Germinal center (tissue), 1 donor: ENCODE measurements at regions not wholly inside any gene's neighbourhood (a gene's known extent, or its start where the extent isn't known, plus 50 kb on each side); places are given as distances from the start of the nearest gene placed in this dataset.

Source experiments
- DNase-seq: peaks from one replicate; pipeline ENCODE4 v3.0.0; 2012; ENCODE audit warnings: mixed read lengths, low spot score

DNA sequence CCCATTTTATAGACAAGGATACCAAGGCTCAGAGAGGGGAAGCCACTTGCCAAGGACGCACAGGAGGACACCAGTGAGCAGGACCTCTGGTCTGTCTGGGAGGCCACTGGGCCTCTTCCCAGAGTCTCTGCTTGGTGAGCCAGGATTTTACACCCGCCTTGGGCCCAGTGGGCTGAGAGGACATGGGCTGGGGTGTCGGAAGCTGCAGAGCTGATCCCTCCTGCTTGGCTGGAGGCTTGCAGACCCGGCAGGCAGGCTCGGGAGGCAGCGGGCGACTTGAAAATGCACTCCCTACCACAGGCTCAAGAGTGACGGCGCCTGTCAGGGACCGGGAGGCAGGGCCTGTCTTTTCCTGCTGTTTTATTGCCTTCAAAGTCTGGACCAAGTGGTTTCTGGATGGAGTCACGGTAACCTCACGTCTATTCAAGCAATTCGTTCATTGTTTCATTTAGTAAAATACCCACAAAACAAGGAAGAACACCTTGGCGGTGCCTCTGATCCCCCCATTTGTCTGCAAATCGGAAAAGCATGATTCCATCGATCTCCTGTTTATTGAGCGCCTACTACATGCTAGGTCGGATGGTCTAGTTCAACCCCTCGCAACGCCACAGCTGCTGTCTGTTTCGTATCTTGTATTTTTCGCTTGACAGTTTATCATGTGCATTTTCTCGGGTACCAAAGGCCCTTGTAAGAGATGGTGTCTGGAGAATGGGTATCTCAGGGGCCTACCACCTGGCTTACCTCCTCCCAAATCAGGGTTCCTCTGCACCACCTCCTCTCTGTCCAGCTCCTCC lies 108.1 kb upstream of the IER5L start:
- no peak for DNase-seq

DNA sequence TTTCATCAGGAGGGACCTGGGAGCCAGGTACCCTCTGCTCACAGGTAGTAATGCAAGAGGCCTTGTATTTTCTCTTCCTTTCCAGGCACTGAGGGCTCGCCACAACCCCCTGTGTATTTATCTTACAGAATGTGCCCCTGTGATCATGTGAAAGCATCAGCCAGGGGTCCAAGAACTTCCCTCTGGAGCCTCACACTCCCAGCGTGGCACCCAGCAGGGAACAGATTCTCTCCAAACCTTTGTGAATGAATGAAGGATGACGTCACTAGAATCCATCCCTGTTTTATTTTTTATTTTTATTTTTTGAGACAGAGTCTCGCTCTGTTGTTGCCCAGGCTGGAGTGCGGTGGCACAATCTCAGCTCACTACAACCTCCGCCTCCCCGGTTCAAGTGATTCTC lies 107.3 kb upstream of the IER5L start:
- DNase-seq: no peak

DNA sequence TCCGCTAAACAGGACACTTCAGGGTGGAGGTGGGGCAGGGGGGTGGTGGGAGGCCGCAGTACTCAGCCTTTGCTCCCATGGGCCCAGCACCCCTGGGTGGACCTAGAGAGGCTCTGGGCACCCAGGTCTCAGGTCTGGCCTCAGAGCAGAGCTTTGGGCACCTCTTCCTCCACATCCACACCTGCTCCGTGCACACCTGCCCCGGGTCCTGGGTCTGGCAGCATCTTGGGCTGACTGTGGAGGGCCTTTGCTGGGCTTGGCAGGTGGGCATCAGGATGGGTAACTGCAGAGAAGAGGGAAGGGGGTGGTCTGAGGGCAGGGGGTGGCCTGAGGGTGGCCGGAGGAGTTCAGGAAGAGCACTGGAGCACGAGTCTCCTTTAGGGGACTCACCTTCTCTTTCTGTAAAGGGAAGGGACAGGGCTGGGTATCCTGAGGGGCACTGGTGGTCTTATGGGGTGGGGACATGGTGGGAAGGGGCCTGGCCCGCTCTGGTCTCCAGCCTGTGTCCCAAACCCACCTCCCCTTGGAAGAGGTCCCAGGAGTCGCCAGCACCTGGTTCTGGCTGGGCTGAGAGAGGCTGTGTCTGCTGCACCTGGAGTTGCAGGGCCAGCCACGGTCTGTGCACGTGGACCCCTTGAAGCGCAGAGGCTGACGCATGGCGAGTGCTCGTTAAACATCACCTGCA lies 106.7 kb upstream of the IER5L start:
- no peak for DNase-seq

DNA sequence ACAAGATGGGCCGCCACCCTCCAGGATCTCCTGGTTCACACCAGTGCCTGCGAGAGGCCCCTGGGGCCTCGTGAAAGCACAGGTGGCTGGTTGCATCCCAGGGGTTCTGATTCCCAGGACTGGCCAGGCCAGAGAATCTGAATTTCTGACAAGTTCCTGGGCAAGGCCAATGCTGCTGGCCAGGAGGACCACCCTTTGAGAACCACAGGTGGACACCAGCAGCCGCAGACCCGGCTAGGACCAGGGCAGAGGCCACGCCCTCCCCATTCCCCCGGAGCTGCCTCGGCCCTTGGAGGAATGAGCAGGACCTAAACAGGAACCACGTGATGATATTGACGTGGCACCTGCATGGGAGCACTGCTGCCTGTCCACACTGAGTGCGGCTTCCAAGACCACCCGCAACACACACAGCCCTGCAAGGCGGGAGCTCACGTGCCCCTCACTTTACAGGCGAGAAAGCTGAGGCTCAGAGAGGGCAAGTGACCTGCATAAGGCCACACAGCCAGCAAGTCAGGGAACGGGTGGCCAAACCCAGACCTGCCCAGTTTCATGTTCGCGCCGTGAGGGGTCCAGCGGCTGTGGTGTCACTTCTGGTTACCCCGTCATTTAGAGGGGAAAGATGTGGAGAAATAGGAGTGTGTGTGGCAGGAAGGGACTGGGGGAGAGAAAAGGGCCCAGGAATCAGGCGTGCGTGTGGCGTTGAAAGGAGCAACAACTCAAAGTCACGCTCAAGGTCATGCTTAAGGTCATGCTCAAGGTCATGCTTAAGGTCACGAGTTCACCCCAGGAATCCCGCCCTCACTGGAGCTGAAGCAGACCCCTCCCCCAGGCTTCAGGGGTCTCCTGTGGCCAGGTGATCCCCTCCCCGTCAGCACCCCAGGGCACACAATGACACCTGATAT lies 105.9 kb upstream of the IER5L start:
- no peak for DNase-seq

DNA sequence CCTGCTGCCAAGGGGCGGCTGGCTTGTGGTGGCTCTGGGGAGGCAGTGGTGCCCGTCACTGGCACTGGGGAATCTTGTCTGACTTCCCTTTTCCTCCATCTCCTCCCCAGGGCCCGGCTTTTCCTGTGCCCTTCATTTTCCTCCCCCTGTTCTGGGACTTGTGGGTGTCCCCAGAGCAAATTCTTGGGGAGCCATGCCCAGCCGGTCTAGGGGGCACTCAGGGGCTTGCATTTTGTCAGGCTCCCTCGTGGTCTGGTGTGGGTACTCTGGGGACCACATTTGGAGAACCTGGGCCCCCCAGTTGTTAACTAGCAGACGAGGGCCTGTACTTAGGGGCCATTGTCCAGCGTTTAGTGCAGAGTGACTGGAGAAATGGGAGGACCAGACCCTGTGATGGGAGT lies 105.2 kb upstream of the IER5L start:
- DNase-seq: no peak

DNA sequence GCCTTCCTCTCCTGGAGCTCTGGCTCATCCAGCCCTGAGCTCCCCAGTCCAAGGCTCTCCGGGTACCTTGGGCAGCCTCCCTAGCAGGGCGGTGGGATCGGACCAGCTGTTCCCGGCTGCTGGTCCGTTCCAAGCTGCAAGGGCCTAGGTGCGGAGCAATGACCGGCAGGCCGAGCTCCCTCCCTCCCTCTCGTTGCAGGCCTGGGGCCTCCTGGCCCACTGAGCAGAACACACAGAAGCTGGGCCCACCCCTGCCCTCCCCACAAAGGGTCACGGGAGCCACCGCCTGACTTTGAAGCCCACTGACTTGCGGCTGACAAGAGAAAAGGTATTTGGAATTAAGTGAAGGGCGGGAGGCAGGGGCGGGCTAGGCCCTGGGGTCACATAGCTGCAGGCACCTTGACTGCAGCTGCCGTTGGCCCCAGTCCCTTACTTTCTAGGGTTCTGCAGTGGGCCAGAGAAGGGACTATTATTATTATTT lies 104.7 kb upstream of the IER5L start:
- no peak for DNase-seq

DNA sequence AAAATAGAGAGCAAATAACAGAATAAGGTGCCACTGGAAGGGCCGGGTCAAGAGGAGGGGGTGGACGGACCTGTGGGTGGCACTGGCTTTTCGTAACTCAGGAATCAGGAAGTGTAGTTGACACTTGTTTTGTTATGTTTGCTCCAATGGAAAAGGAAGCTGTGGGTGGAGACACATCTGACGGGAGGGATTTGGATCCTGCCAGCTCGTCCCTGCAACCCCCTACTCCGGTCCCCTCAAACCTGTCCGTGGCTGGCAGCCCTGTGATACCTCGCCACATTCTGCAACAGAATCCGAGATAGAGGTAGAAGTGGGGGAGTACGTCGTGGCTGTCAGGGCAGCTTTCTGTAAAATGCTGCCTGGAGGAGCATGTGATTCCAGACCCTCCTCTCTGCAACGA lies 104.2 kb upstream of the IER5L start:
- DNase-seq: no peak

DNA sequence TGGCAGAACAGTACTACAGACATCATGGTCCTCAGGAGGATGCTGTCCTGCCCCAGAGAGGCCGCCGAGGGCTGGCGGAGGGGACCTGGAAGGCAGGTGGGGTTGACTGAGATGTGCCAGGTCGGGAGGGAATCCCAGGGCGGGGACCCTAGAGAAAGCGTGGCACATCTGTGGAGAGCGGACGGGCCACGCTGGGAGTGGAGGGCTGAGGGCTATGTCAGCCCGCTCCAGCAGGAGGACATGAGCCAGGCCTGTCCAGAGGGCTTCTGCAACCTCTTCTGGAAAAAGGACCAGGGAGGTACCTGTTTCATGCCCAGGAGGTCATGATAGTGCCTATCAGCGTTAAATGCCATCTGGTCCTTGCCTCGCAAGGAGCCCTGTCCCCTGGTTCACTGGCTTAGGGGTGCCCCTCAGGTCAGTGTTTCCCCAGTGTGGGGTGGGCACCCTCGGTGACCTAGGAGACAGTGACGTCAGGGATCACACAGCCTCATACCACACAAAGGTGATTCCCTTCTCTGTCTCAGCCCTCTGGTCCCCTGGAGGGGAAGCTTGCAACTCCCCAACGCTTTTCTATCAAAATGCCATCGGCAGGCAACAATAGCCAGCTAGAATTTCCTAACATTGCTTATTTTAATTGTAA lies 103.6 kb upstream of the IER5L start:
- no peak for DNase-seq

DNA sequence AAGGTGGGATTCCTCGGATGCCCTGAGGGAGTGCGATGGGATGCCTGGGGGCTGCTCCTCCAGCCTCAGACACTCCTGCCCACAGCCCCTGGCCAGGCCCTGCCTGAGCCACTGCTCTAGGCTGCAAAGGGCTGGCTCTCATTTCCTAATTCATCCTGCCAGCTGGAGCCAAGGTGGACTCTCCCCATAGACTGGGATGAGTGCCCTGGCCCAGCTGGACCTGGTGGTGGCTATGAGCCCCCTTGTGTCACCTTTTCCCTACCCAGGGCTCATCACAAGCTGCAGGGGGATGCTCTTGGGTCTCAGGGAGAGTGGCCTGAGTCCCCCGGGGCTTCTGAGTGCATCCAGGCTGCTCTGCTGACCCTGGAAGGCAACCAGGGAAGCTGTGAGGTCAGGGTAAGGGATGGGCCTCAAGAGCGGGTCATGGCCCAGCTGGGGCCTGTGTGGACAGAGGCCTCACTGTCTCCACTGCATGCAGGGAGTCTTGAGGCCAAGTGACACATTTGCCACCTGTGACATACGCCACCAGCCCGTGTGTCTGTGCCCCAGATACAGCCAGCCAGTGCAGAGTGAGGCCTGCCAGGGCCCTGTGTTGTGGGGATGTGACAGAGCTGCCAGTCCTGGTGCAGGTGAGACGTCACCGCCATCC lies 102.7 kb upstream of the IER5L start:
- no peak for DNase-seq

DNA sequence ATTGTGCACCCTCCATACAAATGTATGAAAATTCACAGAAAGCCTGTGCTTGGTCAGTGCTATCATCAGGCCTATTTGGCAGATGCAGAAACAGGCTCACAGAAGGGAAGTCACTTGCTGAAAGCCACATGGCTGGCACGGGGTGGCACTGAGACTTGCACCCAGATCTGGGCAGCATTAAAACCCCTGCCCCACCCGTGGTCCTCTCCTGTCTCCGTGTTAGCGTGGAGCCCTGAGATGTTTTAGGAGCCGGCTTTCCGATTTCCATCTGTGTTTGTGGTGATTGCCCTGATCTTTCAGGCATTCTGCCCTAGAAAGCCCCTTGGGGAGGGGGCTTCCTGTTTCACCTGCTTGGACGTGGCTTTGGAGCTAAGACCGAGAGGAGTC lies 102.2 kb upstream of the IER5L start:
- no peak for DNase-seq

DNA sequence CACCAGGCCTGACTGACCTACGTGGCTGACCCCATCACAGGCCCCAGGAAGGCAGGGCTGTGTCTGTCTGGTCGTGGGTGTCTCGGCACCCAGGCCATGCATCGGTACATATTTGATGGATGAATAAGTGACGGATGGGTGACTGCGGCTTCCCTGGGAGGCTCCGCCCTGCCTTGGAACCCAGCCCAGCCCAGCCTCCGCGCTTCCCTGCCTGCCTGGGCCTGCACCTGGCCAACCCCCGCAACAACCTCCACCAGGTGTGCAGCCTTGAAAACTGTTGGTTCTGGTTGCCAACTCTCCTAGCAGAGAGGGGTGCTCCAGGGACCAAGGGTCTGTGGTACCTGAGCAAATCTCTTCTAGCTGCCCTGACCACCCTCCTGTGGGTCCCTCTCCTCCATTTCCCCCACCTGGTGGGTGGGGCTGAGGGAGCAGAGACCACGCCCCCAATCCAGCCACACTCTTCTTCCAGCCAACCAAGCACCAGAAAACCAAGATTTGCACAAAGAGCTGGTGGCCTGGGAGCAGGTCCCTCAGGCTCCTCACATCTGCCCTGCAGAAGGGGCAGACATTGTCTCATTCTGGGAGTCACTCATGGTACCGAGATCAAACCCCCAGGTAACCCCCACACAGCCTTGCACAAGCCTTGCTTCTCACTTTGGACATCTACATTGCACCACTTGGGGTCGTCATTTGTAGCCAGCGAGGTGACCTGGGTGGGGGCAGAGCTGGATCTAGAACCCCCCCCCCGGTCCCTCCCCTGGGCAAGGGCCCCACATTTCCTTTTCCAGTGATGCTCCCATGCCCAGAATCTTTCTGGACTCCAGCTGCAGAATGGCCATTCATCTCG lies 100.6 kb upstream of the IER5L start:
- no peak for DNase-seq

DNA sequence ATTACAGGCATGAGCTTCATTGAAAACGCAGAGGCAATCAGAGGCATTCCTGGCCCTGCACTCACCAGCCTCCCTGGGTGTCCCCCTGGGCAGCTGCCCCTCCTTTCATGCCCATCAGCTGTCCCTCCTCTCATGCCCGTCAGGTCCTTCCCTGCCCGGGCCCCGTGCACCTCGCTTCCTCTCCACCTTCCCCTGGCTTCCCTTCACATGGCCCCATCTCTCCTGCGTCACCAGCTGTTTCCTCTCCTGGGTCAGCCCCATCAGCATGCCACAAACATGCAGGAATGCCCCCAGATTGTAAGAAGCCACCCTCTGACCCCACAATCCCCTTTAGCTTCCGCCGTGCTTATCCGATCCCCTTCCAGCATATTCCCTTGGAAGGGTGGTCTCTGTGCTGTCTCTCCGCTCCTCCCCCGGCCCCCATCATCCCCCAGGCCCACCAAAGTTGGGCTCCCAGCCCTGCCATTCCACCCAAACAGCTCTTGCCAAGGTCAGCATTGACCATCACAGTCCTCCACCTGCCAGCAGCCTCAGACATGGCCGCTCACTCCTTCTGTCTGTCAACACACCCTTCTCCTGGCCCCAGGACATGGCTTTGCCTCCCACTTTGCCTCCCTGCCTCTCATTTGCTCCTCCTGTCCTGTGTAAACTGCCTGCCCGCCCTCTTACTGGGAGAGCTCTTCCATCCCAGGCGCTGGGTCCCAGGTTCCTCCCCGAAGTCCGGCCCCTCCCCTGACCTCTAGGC lies 98.6 kb upstream of the IER5L start:
- DNase-seq: no peak

DNA sequence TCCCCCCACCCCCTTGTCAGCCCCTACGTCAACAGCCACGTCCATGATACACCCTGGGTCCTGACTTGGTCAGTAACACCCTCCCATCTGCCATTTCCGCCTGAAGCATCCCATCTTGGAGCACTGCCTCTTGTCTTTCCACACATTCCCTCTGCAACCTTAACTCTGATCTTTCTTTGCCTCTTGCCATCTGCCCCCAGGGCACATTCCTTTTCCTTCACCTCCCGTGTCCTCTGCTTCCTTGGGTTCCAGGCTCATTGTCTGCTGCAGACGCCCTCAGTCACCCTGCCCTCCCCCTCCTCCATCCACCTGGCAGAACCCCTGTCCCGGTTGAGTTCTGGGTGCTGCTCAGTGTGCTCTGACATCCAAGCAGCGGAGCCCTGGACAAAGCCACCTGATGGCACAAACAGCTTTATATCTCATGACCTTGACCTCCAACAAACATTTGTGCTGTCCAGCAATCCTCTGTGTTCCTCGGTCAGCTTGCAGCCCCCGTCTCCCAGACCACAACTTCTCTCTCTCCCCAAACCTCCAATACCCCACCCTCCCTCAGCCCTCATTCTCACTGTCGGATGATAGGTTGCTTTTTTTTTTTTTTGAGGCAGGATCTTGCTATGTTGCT lies 97.7 kb upstream of the IER5L start:
- no peak for DNase-seq

DNA sequence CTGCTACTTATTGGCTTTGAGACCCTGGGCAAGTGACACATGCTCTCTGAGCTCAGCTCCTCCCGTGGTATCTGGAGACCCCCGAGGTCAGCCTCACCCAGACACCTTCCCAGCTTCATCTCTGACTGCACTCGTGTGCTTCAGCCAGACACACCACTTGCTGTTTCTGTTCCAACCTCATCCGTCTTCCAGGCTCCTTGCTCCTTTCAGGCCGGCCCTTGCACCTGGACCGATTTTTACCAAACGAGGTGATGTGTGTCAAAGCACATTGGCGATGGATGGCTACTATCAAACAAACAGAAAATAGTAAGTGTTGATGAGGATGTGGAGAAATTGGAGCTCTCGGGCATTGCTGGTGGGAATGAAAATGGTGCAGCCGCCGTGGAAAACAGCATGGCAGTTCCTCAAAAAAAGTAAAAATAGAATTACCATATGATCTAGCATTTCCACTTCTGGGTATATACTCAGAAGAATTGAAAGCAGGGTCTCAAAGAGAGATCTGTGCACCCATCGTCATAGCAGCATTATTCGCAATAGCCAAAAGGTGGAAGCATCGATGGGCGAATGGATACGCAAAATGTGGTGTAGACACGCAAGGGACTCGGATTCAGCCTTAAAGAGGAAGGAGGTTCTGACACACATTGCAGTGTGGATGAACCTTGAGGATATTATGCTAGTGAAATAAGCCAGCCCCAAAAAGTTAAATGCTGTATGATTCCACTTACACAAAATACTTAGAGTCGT lies 96.1 kb upstream of the IER5L start:
- DNase-seq: no peak

DNA sequence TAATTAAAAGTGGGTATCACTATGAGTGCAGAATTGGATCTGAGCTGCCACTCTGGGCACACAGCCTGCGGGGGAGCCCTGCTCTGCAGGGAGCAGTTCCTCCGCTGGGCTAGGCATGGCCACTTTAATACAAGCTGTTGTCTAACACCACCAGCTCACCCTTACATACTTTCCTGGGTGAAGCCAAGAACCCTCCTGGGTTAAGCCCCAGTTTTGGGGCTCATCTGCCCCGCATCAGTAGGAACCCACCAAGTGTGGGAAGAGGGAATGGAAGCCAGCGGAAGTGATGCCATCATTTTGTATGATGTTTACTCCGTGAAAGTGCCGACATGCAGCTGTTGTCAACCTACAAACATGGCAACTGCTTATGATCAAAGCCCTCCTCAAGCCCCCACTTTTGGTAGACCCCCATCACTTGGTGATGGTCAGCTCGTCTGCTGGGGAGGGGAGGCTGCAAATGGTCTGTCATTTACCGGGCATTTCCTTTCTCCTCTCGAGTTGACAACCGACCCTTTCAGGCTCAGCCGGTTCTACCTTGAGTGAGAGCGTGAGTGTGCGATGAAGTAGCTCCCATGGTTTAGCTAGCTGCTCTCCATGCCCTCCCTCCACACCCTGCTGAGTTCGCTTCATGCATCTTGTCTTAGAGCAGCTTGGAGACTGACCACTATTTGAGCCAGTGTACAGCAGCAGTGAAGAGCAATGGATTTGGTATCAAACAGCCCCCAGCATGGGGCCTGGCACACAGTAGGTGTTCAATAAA lies 95.3 kb upstream of the IER5L start:
- no peak for DNase-seq

DNA sequence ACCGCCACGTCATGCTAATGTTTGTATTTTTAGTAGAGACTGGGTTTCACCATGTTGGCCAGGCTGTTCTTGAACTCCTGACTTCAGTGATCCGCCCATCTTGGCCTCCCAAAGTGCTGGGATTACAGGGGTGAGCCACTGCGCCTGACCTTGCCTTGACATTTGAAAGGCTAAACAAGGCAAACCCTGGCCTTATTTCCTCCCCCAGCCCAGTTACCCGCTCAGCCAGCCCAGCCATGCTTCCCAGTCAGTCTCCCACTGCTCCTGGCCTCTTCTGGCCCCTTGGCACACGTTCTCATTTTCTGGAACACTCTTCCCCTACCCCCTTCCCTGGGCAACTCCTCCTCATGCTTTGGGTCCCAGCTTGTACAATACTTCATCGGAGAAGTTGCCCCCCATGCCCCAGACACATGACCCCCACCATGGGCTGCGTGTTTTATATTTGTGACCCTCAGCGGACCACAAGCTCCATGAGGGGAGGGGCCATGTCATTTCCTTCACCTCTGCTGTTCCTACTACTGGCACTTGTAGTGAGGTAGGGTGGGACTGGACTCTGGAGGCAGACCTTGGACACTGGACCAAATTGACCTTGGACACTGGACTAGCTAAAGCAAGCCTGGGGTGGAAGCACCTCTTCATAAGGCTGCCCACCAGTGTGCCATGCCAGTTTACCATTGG lies 94.4 kb upstream of the IER5L start:
- DNase-seq: no peak

DNA sequence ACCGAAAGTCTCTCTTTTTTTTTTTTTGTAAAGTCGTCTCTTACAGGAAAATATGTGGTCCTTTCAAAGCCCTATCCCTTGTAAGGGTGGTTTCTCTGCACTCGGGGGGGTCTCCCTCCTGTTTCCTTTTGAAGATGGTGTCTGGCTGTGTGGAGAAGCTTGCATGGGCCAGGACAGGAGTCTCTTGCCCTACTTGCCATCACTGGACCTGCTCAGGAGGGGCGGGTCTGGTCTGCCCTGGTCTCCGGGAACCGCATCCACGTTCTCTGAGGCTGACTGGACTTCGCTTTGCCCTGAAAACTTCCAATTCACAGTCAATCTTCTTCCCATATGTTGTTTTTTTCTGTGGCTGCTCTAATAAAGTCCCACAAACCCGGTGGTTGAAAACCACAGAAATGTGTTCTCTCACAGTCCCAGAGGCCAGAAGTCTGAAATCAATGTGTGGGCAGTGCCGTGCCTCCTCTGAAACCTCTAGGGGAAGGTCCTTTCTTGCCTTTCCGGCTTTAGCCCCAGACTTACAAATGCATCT lies 92.9 kb upstream of the IER5L start:
- DNase-seq: no peak
